ENCODE measurements at regions not wholly inside any gene's neighbourhood (a gene's known extent, or its start where the extent isn't known, plus 50 kb on each side); places are given as distances from the start of the nearest gene placed in this dataset.

- TF ChIP-seq EZH2phosphoT487 (IDR thresholded peaks at IDR 0.05; ENCODE audit: low read depth) (no peak), CTCF (IDR thresholded peaks at IDR 0.05; ENCODE audit: low read depth, low read length) (no peak)
These were observed 312.9 kb upstream of the FIGN start for GRCh38 chr2:164048729-164049128.
